ENCODE measurements at regions not wholly inside any gene's neighbourhood (a gene's known extent, or its start where the extent isn't known, plus 50 kb on each side); places are given as distances from the start of the nearest gene placed in this dataset.

DNA sequence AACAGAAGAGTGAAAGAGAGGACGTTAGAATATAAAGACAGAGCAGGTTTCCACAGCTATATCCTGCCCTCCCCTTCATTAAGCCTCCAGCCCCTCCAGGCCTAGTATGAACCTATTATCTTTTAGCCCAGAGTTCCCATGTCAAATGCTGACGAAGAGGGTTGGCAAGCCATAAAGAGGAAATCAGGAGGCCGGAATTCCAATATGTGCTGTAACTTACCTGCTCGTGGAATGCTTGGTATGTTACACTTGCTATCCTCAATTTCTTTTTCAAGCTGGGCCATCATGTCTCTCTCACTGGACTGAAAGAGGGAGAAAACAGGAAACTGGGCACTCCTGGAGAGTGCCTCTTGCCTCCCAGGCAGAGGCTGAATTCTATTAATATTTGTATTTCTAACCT lies 264.1 kb downstream of the TRIB2 start:
- no peaks in the 10 kb centered on the region for H3K9me3 ChIP-seq
- H3K27ac ChIP-seq = no peak overlapping the region
- DNase-seq = no peak
- H3K36me3 ChIP-seq = no peaks in the 10 kb centered on the region
- no peak overlapping the region for H3K4me3 ChIP-seq
- ATAC-seq = no peak
- in situ Hi-C loops (cut with MboI; ENCODE audit: low sequenced_read_pairs in 4 of 4) (no loop called here), intact Hi-C loops (cut with DNase I; ENCODE audit: low total_unique reads) (no loop called here)
- H3K27me3 ChIP-seq = no peaks in the 10 kb centered on the region
- H3K4me1 ChIP-seq = no peaks in the 10 kb centered on the region
- no peak for TF ChIP-seq POLR2A (IDR thresholded peaks at IDR 0.05)
- TF ChIP-seq, protein P1, sequence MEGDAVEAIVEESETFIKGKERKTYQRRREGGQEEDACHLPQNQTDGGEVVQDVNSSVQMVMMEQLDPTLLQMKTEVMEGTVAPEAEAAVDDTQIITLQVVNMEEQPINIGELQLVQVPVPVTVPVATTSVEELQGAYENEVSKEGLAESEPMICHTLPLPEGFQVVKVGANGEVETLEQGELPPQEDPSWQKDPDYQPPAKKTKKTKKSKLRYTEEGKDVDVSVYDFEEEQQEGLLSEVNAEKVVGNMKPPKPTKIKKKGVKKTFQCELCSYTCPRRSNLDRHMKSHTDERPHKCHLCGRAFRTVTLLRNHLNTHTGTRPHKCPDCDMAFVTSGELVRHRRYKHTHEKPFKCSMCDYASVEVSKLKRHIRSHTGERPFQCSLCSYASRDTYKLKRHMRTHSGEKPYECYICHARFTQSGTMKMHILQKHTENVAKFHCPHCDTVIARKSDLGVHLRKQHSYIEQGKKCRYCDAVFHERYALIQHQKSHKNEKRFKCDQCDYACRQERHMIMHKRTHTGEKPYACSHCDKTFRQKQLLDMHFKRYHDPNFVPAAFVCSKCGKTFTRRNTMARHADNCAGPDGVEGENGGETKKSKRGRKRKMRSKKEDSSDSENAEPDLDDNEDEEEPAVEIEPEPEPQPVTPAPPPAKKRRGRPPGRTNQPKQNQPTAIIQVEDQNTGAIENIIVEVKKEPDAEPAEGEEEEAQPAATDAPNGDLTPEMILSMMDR (IDR thresholded peaks at IDR 0.05 in 4 of 5, conservative IDR thresholded peaks at IDR 0.05 in 1 of 5) = no peak

DNA sequence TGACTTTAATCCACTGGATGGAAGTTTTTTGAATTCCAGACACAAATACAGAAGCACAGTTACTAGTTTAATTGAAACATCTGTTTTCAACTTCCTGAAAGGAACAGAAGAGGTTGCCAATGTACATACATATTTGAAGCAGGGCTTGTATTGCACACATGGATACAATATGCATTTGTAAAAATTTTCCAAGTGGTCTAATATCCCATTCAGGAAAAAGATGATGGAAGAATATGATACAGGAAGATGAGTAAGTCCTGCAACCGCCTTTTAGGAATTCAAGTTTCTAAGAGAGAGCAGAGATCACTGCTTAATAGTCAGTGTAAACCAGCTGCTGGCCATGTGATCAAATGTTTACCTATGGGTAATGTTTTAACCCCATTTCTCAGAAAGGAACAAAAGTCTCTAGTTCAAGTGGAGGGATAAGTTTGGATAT lies 265.4 kb downstream of the TRIB2 start:
- Histone ChIP-seq H3K27ac (no peak overlapping the region), H3K36me3 (no peaks in the 10 kb centered on the region), H3K9me3 (no peaks in the 10 kb centered on the region), H3K4me3 (no peak overlapping the region), H3K27me3 (no peaks in the 10 kb centered on the region), H3K4me1 (no peaks in the 10 kb centered on the region)
- ATAC-seq (no peak), DNase-seq (no peak)
- no peak for TF ChIP-seq POLR2A (IDR thresholded peaks at IDR 0.05)
- TF ChIP-seq, protein P1 (IDR thresholded peaks at IDR 0.05 in 4 of 5, conservative IDR thresholded peaks at IDR 0.05 in 1 of 5) = no peak
- in situ Hi-C loops (cut with MboI; ENCODE audit: low sequenced_read_pairs in 4 of 4) = no loop called here
- intact Hi-C loops (cut with DNase I; ENCODE audit: low total_unique reads) = no loop called here

DNA sequence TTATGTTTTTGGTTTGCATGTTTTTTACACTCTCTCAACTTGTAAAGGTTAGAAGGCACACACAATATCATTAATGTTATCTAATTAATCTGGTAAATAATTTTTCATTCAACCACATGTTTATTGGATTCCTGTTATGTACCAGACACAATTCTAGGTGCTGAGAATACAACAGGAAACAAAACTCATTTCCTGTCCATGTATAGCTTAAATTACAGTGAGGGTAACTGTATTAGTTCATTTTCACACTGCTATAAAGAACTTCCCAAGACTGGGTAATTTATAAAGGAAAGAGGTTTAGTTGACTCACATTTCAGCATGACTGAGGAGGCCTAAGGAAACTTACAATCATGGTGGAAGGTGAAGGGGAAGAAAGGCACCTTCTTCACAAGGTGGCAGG lies 270.5 kb downstream of the TRIB2 start:
- no peaks in the 10 kb centered on the region for H3K4me1 ChIP-seq
- no peaks in the 10 kb centered on the region for H3K36me3 ChIP-seq
- intact Hi-C loops (cut with DNase I; ENCODE audit: low total_unique reads) (no loop called here), in situ Hi-C loops (cut with MboI; ENCODE audit: low sequenced_read_pairs in 4 of 4) (no loop called here)
- H3K27ac ChIP-seq = no peak overlapping the region
- no peaks in the 10 kb centered on the region for H3K27me3 ChIP-seq
- DNase-seq = no peak
- H3K9me3 ChIP-seq = no peaks in the 10 kb centered on the region
- no peak for ATAC-seq
- no peak overlapping the region for H3K4me3 ChIP-seq
- TF ChIP-seq POLR2A (IDR thresholded peaks at IDR 0.05) = no peak
- TF ChIP-seq, protein P1 (IDR thresholded peaks at IDR 0.05 in 4 of 5, conservative IDR thresholded peaks at IDR 0.05 in 1 of 5) = no peak

DNA sequence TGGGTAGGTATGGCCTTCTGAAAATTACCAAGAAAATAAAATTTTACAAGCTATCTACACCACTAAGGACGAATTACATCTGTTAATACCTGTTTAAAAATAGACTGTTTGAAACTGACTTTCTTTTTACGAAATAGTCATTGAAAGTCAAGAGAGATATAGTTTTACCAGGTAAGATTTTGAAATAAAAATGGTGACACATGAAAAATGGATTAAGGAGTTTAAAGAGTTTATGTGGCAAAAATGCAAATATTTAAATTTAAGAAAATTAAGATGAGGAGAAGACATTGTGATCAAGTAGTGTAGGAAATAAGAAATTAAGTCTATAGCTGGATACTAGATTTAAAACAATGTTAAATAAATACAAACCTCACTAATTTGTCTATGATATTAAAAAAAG lies 271.5 kb downstream of the TRIB2 start:
- TF ChIP-seq POLR2A (IDR thresholded peaks at IDR 0.05) = no peak
- TF ChIP-seq, protein P1 (IDR thresholded peaks at IDR 0.05 in 4 of 5, conservative IDR thresholded peaks at IDR 0.05 in 1 of 5) = no peak
- Histone ChIP-seq H3K36me3 (no peaks in the 10 kb centered on the region), H3K4me3 (no peak overlapping the region), H3K9me3 (no peaks in the 10 kb centered on the region), H3K4me1 (no peaks in the 10 kb centered on the region), H3K27ac (no peak overlapping the region), H3K27me3 (no peaks in the 10 kb centered on the region)
- in situ Hi-C loops (cut with MboI; ENCODE audit: low sequenced_read_pairs in 4 of 4) = no loop called here
- intact Hi-C loops (cut with DNase I; ENCODE audit: low total_unique reads) = no loop called here
- DNase-seq (no peak), ATAC-seq (no peak)

DNA sequence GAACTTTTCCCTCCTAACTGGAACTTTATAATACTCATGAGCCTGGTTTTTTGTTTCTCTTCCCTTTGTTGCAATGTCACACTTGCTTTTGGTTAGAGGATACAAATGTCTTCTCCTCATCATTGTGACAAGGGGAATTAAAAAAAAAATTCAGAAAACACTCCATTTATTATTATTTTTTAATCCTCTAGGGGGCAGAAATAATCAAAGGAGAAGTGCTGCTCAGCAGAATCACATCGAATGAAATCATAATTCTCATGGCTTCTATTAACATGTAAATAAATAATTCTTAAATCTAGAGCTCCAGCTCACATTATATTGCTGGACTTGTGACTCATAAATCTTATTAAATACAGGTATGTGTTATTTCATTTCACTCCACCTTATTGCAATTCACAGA lies 273.8 kb downstream of the TRIB2 start:
- no peak for DNase-seq
- in situ Hi-C loops (cut with MboI; ENCODE audit: low sequenced_read_pairs in 4 of 4) = no loop called here
- ATAC-seq = no peak
- Histone ChIP-seq H3K4me3 (no peak overlapping the region), H3K27me3 (no peaks in the 10 kb centered on the region), H3K27ac (no peak overlapping the region), H3K36me3 (no peaks in the 10 kb centered on the region), H3K9me3 (no peaks in the 10 kb centered on the region), H3K4me1 (no peaks in the 10 kb centered on the region)
- intact Hi-C loops (cut with DNase I; ENCODE audit: low total_unique reads) = no loop called here
- TF ChIP-seq, protein P1 (IDR thresholded peaks at IDR 0.05 in 4 of 5, conservative IDR thresholded peaks at IDR 0.05 in 1 of 5) = no peak
- no peak for TF ChIP-seq POLR2A (IDR thresholded peaks at IDR 0.05)

All from gastrocnemius medialis (tissue), 4 donors.